ENCODE measurements at regions not wholly inside any gene's neighbourhood (a gene's known extent, or its start where the extent isn't known, plus 50 kb on each side); places are given as distances from the start of the nearest gene placed in this dataset.

DNA sequence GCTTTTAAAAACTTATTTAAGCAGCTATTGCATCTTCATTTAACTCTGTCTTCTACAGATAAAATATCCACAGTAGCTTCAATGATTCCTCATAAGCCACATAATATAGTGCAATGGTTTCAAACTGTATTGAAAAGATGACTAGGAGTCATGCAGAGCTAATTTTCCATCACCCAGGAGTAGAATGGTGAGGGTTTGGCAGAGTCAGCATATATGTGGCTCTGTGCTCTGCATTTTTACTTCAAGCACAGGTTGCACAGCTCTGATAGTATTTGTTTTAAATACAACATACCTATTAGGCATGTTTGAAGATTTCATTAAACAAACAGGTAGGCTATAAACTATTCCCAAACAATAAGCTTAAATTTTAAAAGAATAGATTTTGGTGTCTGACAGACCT, 731.9 kb upstream of the VRK2 start:
- Mint-ChIP-seq H3K4me1 (no peaks in the 10 kb centered on the region), H3K9me3 (peaks cover 6% of the 10 kb centered on the region), H3K27ac (no peak overlapping the region), H3K27me3 (no peaks in the 10 kb centered on the region), H3K36me3 (no peaks in the 10 kb centered on the region), H3K4me3 (no peak overlapping the region)

DNA sequence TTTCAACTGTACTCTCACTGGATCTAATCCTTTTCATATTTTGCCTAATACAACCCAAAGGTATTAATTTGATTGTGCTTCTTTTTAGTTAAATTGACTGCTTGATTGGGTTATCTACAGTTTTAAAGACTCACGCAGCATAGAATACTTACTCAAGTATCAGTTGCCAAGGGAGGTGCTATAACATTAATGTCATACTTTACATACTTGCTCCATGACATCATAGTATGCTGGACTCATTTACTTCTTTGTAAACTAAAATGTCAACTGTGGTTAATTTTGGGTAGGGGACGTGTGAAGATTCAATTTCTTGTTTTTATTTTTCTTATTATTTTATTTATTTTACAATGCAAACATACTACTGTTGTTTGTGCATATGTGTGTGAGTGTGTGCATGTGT, 716.2 kb upstream of the VRK2 start:
- H3K4me3 Mint-ChIP-seq, result no peak overlapping the region
- no peaks in the 10 kb centered on the region for H3K4me1 Mint-ChIP-seq
- no peaks in the 10 kb centered on the region for H3K36me3 Mint-ChIP-seq
- peaks cover 5% of the 10 kb centered on the region for H3K9me3 Mint-ChIP-seq
- no peak overlapping the region for H3K27ac Mint-ChIP-seq
- H3K27me3 Mint-ChIP-seq, result no peaks in the 10 kb centered on the region

DNA sequence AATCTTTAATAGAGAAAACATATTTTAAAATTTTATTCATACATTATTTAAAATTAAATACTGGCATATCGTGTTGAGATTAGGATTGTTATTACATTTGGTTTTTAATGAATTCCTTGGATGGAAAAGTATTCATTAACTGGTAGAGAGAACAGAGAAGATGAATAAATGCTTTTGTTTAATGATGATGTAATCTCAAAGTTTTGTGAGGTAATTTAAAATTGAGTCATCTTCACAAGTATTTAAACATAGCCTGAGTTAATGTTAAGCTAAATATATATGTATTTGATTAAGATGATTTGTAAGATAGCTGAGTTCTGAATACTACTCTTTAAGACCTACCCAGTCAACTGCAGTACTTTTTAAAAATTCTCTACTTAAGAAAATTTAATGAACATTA, 713.4 kb upstream of the VRK2 start:
- H3K4me1 Mint-ChIP-seq, result no peaks in the 10 kb centered on the region
- peaks cover 9% of the 10 kb centered on the region for H3K9me3 Mint-ChIP-seq
- no peaks in the 10 kb centered on the region for H3K36me3 Mint-ChIP-seq
- H3K27me3 Mint-ChIP-seq, result no peaks in the 10 kb centered on the region
- H3K4me3 Mint-ChIP-seq, result no peak overlapping the region
- no peak overlapping the region for H3K27ac Mint-ChIP-seq

DNA sequence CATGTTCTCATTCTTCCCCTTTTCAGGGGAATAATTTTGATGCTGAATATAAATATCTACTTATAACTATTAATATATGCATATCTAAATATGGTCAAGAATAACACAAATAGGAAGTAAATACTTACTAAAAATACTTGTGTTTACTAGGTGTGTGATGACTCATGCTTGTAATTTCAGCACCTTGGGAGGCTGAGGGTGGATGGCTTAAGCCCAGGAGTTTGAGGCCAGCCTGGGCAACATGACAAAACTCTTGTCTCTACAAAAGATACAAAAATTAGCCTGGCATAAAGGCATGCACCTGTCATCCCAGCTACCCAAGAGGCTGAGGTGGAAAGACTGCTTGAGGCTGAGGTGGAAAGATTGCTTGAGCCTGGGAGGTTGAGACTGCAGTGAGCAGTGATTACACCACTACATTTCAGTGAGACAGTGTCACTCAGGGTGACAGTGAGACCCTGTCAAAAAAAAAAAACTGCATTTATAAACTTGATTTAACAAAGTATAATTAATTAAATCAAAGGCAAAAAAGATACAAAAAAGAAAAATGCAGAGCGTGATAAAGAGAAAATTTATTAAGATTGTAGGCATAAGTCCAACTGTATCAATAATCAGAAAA, 703.1 kb upstream of the VRK2 start:
- Mint-ChIP-seq H3K36me3 (no peaks in the 10 kb centered on the region), H3K9me3 (peaks cover 41% of the 10 kb centered on the region), H3K27ac (no peak overlapping the region), H3K4me1 (no peaks in the 10 kb centered on the region), H3K27me3 (no peaks in the 10 kb centered on the region), H3K4me3 (no peak overlapping the region)

- no peaks in the 10 kb centered on the region for H3K4me1 Mint-ChIP-seq
- H3K27ac Mint-ChIP-seq, result no peak overlapping the region
- peaks cover 22% of the 10 kb centered on the region for H3K9me3 Mint-ChIP-seq
- H3K4me3 Mint-ChIP-seq, result no peak overlapping the region
- H3K36me3 Mint-ChIP-seq, result no peaks in the 10 kb centered on the region
- H3K27me3 Mint-ChIP-seq, result no peaks in the 10 kb centered on the region
These were observed 678.4 kb upstream of the VRK2 start for GRCh38 chr2:57368190-57368589.

DNA sequence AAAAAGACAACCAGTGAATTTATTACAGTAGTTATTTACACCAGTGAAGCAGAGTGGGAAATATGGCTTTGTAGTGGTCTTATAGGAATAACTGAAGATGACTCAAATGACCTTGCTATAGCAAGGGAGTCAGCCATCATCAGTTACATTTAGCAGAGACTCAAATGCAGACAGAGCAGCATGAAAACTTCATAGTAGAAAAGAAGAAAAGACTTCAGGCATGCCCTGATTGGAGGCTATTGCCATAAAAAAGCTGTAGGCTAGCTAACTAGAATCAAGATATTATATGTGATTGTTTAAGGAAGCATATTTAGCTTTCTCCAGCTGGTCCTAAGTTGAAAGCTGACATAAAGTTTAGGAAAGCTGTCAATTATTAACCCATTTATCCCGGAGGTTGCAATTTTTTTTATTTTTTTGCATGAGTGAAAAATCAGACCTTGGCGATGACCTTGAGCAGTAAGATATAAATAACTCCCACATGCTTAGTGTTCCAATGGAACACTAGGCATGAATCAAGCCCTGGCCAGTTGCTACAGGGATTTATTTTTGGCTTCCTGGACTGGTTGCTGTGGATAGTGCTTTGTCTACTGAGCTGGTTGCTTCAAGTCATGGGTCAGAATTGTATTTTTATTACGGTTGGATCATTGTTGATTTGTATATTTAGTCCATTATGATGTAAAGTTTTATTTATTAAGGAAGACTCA, 675.6 kb upstream of the VRK2 start:
- no peak overlapping the region for H3K27ac Mint-ChIP-seq
- no peak overlapping the region for H3K4me3 Mint-ChIP-seq
- H3K4me1 Mint-ChIP-seq, result no peaks in the 10 kb centered on the region
- no peaks in the 10 kb centered on the region for H3K27me3 Mint-ChIP-seq
- H3K36me3 Mint-ChIP-seq, result no peaks in the 10 kb centered on the region
- H3K9me3 Mint-ChIP-seq, result peaks cover 16% of the 10 kb centered on the region

GRCh38 chr2:57372237-57372984, 674.2 kb upstream of the VRK2 start:
- Mint-ChIP-seq H3K9me3 (peaks cover 16% of the 10 kb centered on the region), H3K4me1 (no peaks in the 10 kb centered on the region), H3K36me3 (no peaks in the 10 kb centered on the region), H3K27ac (no peak overlapping the region), H3K4me3 (no peak overlapping the region), H3K27me3 (no peaks in the 10 kb centered on the region)

- H3K36me3 Mint-ChIP-seq, result no peaks in the 10 kb centered on the region
- H3K27ac Mint-ChIP-seq, result no peak overlapping the region
- H3K27me3 Mint-ChIP-seq, result no peaks in the 10 kb centered on the region
- H3K4me1 Mint-ChIP-seq, result no peaks in the 10 kb centered on the region
- H3K9me3 Mint-ChIP-seq, result peaks cover 7% of the 10 kb centered on the region
- H3K4me3 Mint-ChIP-seq, result no peak overlapping the region
These were observed 673.1 kb upstream of the VRK2 start for GRCh38 chr2:57373530-57373929.

GRCh38 chr2:57376985-57377384, 669.6 kb upstream of the VRK2 start:
- Mint-ChIP-seq H3K27ac (no peak overlapping the region), H3K9me3 (peaks cover 7% of the 10 kb centered on the region), H3K4me1 (no peaks in the 10 kb centered on the region), H3K27me3 (no peaks in the 10 kb centered on the region), H3K4me3 (no peak overlapping the region), H3K36me3 (no peaks in the 10 kb centered on the region)

DNA sequence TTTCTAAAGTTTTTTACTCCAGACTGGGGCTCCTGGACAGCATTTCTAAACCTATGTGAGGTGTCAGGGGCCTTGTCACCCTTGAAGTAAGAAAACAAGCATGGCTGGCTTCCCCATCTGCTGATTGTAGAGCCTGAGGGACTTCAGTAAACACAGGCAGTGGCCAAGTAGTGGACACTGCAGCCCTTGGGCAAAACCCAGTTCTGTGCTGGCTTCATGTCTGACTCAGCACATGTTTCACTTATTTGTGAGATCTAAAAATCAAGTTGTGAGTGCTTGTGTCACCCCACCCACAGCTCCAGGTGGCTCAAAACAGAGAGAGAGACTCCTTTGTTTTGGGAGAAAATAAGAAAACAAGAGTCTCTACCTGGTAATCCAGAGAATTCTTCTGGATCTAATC, 660.3 kb upstream of the VRK2 start:
- no peak overlapping the region for H3K27ac Mint-ChIP-seq
- no peaks in the 10 kb centered on the region for H3K27me3 Mint-ChIP-seq
- H3K36me3 Mint-ChIP-seq, result no peaks in the 10 kb centered on the region
- no peaks in the 10 kb centered on the region for H3K4me1 Mint-ChIP-seq
- peaks cover 21% of the 10 kb centered on the region for H3K9me3 Mint-ChIP-seq
- no peak overlapping the region for H3K4me3 Mint-ChIP-seq

DNA sequence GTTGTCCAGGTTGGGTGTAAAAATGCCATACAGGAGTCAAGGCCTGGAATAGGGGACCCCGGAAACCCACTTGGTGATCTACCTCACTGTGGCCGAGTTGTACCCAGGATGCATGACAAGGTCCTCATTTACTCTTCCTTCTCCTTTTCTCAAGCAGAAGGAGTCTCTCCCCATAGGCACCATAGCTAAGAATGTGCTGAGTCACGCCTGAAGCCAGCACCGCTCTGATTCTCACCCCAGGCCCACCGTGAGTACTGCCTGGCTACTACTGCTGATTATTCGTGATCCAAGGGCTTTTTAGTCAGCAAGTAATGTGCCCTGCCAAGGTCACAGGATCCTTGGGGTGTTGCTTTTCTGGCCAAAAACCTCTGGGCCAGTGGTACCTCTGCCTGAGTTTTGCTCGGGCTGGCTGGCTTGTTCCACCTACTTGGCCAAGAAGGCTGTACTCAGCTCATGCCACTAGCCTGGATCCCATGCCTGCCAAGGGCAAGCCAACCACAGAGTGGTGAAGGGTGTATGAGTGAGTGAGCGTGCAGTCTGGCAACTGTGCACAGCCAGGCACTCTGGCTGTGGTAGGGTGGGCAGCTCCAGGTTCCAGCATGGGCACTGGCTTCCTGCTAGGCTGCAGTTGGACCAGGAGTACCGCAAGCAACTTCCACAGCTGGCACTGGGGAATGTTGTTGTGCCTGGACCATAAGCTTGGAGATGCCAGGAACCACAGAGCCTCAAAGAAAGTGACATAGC, 650.1 kb upstream of the VRK2 start:
- Mint-ChIP-seq H3K4me1 (no peaks in the 10 kb centered on the region), H3K36me3 (no peaks in the 10 kb centered on the region), H3K4me3 (no peak overlapping the region), H3K27ac (no peak overlapping the region), H3K9me3 (peaks cover 13% of the 10 kb centered on the region), H3K27me3 (no peaks in the 10 kb centered on the region)

GRCh38 chr2:57397550-57398360, 648.9 kb upstream of the VRK2 start:
- no peaks in the 10 kb centered on the region for H3K27me3 Mint-ChIP-seq
- H3K4me3 Mint-ChIP-seq, result no peak overlapping the region
- no peaks in the 10 kb centered on the region for H3K4me1 Mint-ChIP-seq
- H3K36me3 Mint-ChIP-seq, result no peaks in the 10 kb centered on the region
- no peak overlapping the region for H3K27ac Mint-ChIP-seq
- H3K9me3 Mint-ChIP-seq, result peaks cover 10% of the 10 kb centered on the region

GRCh38 chr2:57399057-57399456, 647.5 kb upstream of the VRK2 start:
- Mint-ChIP-seq H3K27me3 (no peaks in the 10 kb centered on the region), H3K4me3 (no peak overlapping the region), H3K9me3 (peaks cover 10% of the 10 kb centered on the region), H3K36me3 (no peaks in the 10 kb centered on the region), H3K27ac (no peak overlapping the region), H3K4me1 (no peaks in the 10 kb centered on the region)

GRCh38 chr2:57402096-57402495, 644.5 kb upstream of the VRK2 start:
- H3K36me3 Mint-ChIP-seq, result no peaks in the 10 kb centered on the region
- no peak overlapping the region for H3K4me3 Mint-ChIP-seq
- H3K27me3 Mint-ChIP-seq, result no peaks in the 10 kb centered on the region
- no peaks in the 10 kb centered on the region for H3K4me1 Mint-ChIP-seq
- H3K9me3 Mint-ChIP-seq, result peaks cover 5% of the 10 kb centered on the region
- no peak overlapping the region for H3K27ac Mint-ChIP-seq

DNA sequence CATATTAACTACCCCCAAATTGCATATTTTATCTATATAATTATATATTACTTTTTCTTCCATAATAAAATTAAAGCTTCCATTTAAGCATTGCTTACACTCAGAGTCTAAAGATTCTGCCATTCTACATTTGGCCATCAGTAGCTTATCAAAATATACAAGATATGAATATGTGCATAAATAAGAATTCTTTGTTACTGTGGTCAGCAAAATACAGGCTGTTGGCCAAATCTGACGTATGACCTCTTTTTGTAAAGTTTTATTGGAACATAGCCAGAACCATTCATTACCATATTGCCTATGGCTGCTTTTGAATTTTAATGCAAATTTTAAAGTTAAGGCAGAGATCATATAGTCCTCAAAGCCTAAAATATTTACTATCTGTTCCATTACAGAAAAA, 643.9 kb upstream of the VRK2 start:
- H3K27ac Mint-ChIP-seq, result no peak overlapping the region
- no peaks in the 10 kb centered on the region for H3K4me1 Mint-ChIP-seq
- H3K4me3 Mint-ChIP-seq, result no peak overlapping the region
- no peaks in the 10 kb centered on the region for H3K27me3 Mint-ChIP-seq
- peaks cover 5% of the 10 kb centered on the region for H3K9me3 Mint-ChIP-seq
- H3K36me3 Mint-ChIP-seq, result no peaks in the 10 kb centered on the region

Data from activated naive CD4-positive, alpha-beta T cell treated with anti-CD3 and anti-CD28 coated beads, Interleukin-2, amount 50 U/mL, for 24 hours (primary cell).